Loucy (cell line): ENCODE measurements at regions not wholly inside any gene's neighbourhood (a gene's known extent, or its start where the extent isn't known, plus 50 kb on each side); places are given as distances from the start of the nearest gene placed in this dataset.

Experiments used
- H2AFZ ChIP-seq: fragments of 200-600 bp; sonication (generic); 2 replicates; pipeline ENCODE4 v1.6.0; 2016; ENCODE audit warnings: antibody characterized with exemption, mild to moderate bottlenecking, low read length, moderate library complexity
- H3F3A ChIP-seq: fragments of 200-600 bp; 2 replicates; pipeline ENCODE4 v1.6.0; 2016; ENCODE audit warnings: antibody characterized with exemption, low read depth, mild to moderate bottlenecking
- H3K27me3 ChIP-seq: fragments of 200-600 bp; sonication (generic); 2 replicates; pipeline ENCODE4 v1.6.1; 2014; ENCODE audit warnings: low read length, mild to moderate bottlenecking; ENCODE audit not compliant: insufficient read depth, poor library complexity, severe bottlenecking
- H3K36me3 ChIP-seq: fragments of 200-600 bp; sonication (generic); 2 replicates; pipeline ENCODE4 v1.6.1; 2016; ENCODE audit warnings: low read length; ENCODE audit not compliant: insufficient read depth
- H3K4me1 ChIP-seq: fragments of 200-600 bp; sonication (generic); 2 replicates; pipeline ENCODE4 v1.5.1; 2014; ENCODE audit warnings: low read length, mild to moderate bottlenecking; ENCODE audit not compliant: insufficient read depth, poor library complexity, severe bottlenecking
- H3K4me2 ChIP-seq: fragments of 200-600 bp; sonication (generic); 2 replicates; pipeline ENCODE4 v1.6.0; 2014; ENCODE audit warnings: antibody characterized with exemption, low read length, low read depth, mild to moderate bottlenecking; ENCODE audit not compliant: poor library complexity, severe bottlenecking
- H3K4me3 ChIP-seq: fragments of 200-600 bp; sonication (generic); 2 replicates; pipeline ENCODE4 v1.5.1; 2014; ENCODE audit warnings: low read length, mild to moderate bottlenecking, mixed read lengths; ENCODE audit not compliant: poor library complexity, severe bottlenecking
- H3K79me2 ChIP-seq: fragments of 200-600 bp; sonication (generic); 2 replicates; pipeline ENCODE4 v1.6.1; 2014; ENCODE audit warnings: low read length; ENCODE audit not compliant: insufficient read depth
- H3K9ac ChIP-seq: fragments of 200-600 bp; sonication (generic); 2 replicates; pipeline ENCODE4 v1.6.0; 2014; ENCODE audit warnings: mild to moderate bottlenecking, low read depth, low read length, moderate library complexity; ENCODE audit not compliant: poor library complexity, severe bottlenecking
- H3K9me2 ChIP-seq: fragments of 200-600 bp; sonication (generic); replicated peaks from 2 replicates; pipeline ENCODE4 v1.6.1; 2016; ENCODE audit warnings: low read depth, low read length, mixed read lengths
- H3K9me3 ChIP-seq: fragments of 200-600 bp; sonication (generic); 2 replicates; pipeline ENCODE4 v1.6.1; 2014; ENCODE audit warnings: mild to moderate bottlenecking, antibody characterized with exemption, low read length, low read depth; ENCODE audit not compliant: insufficient read depth
- H4K20me1 ChIP-seq: fragments of 200-600 bp; sonication (generic); 2 replicates; pipeline ENCODE4 v1.6.0; 2014; ENCODE audit warnings: antibody characterized with exemption, low read length, mild to moderate bottlenecking; ENCODE audit not compliant: insufficient read depth, poor library complexity, severe bottlenecking
- CTCF ChIP-seq: fragments of 200-600 bp; sonication (generic); conservative IDR thresholded peaks from 2 replicates; pipeline ENCODE4 v1.5.1; 2014; ENCODE audit warnings: mild to moderate bottlenecking, antibody characterized with exemption, low read length
- EZH2phosphoT487 ChIP-seq: fragments of 200-600 bp; IDR thresholded peaks from 2 replicates; pipeline ENCODE4 v1.6.1; 2018; ENCODE audit warnings: antibody characterized with exemption, mild to moderate bottlenecking, moderate library complexity, borderline replicate concordance

- no peak overlapping the region for H3K9ac ChIP-seq
- H3K4me2 ChIP-seq, result no peak overlapping the region
- peaks cover 18% of the 10 kb centered on the region for H3K4me1 ChIP-seq
- no peaks in the 10 kb centered on the region for H3K9me2 ChIP-seq
- no peaks in the 10 kb centered on the region for H3K9me3 ChIP-seq
- no peaks in the 10 kb centered on the region for H3K79me2 ChIP-seq
- H3F3A ChIP-seq, result no peaks in the 10 kb centered on the region
- H3K36me3 ChIP-seq, result no peaks in the 10 kb centered on the region
- no peaks in the 10 kb centered on the region for H4K20me1 ChIP-seq
- no peaks in the 10 kb centered on the region for H3K27me3 ChIP-seq
- TF ChIP-seq CTCF (no peak), EZH2phosphoT487 (no peak)
- H3K4me3 ChIP-seq, result no peak overlapping the region
- H2AFZ ChIP-seq, result no peak overlapping the region
Measured at GRCh38 chr2:176468457-176469113, 199.3 kb downstream of the MTX2 start.

- TF ChIP-seq CTCF (no peak), EZH2phosphoT487 (no peak)
- H3K4me2 ChIP-seq, result no peak overlapping the region
- no peak overlapping the region for H3K4me3 ChIP-seq
- H3K79me2 ChIP-seq, result no peaks in the 10 kb centered on the region
- no peaks in the 10 kb centered on the region for H4K20me1 ChIP-seq
- no peaks in the 10 kb centered on the region for H3K9me3 ChIP-seq
- H3K9ac ChIP-seq, result no peak overlapping the region
- H3F3A ChIP-seq, result no peaks in the 10 kb centered on the region
- H3K36me3 ChIP-seq, result no peaks in the 10 kb centered on the region
- H2AFZ ChIP-seq, result no peak overlapping the region
- H3K27me3 ChIP-seq, result no peaks in the 10 kb centered on the region
- H3K4me1 ChIP-seq, result peaks cover 18% of the 10 kb centered on the region
- H3K9me2 ChIP-seq, result no peaks in the 10 kb centered on the region
Measured at GRCh38 chr2:176470713-176471112, 201.5 kb downstream of the MTX2 start.

- H3K4me3 ChIP-seq, result no peak overlapping the region
- no peak overlapping the region for H3K9ac ChIP-seq
- peak overlapping the region; percentile 79 for H2AFZ ChIP-seq
- no peak overlapping the region for H3K4me2 ChIP-seq
- H4K20me1 ChIP-seq, result no peaks in the 10 kb centered on the region
- TF ChIP-seq CTCF (no peak), EZH2phosphoT487 (no peak)
- no peaks in the 10 kb centered on the region for H3K36me3 ChIP-seq
- H3K4me1 ChIP-seq, result peaks cover 18% of the 10 kb centered on the region
- no peaks in the 10 kb centered on the region for H3K9me2 ChIP-seq
- no peaks in the 10 kb centered on the region for H3F3A ChIP-seq
- no peaks in the 10 kb centered on the region for H3K79me2 ChIP-seq
- H3K9me3 ChIP-seq, result no peaks in the 10 kb centered on the region
- no peaks in the 10 kb centered on the region for H3K27me3 ChIP-seq
Measured at GRCh38 chr2:176471949-176472348, 202.7 kb downstream of the MTX2 start.
